Left ventricle myocardium inferior (tissue), 1 donor: ENCODE measurements at regions not wholly inside any gene's neighbourhood (a gene's known extent, or its start where the extent isn't known, plus 50 kb on each side); places are given as distances from the start of the nearest gene placed in this dataset.

Source experiments
- DNase-seq: peaks from one replicate; pipeline ENCODE4 v3.0.0-alpha.2; 2020
- H3K27ac ChIP-seq: fragments of 200-600 bp; replicated peaks from 2 replicates; pipeline ENCODE4 v1.8.0; 2021
- H3K27me3 ChIP-seq: fragments of 200-600 bp; 2 replicates; pipeline ENCODE4 v1.8.0; 2021; ENCODE audit warnings: low read depth
- H3K36me3 ChIP-seq: fragments of 200-600 bp; 2 replicates; pipeline ENCODE4 v1.8.0; 2021
- H3K4me1 ChIP-seq: fragments of 200-600 bp; 2 replicates; pipeline ENCODE4 v1.8.0; 2021
- H3K4me3 ChIP-seq: fragments of 200-600 bp; 2 replicates; pipeline ENCODE4 v1.8.0; 2021; ENCODE audit warnings: mild to moderate bottlenecking, moderate library complexity
- H3K9me3 ChIP-seq: fragments of 200-600 bp; replicated peaks from 2 replicates; pipeline ENCODE4 v1.8.0; 2021
- CTCF ChIP-seq: fragments of 200-600 bp; IDR thresholded peaks from 2 replicates; pipeline ENCODE4 v1.8.0; 2021; ENCODE audit warnings: antibody characterized with exemption, mild to moderate bottlenecking, borderline replicate concordance
- intact Hi-C: fragments of 100-400 bp; cut with micrococcal nuclease; formaldehyde crosslinking; loops from one replicate; pipeline ENCODE4 v1.11.0; 2022
- donor health status: DM: no; HTN: yes; CAD: no; lungs with severe emphysema.

GRCh38 chr10:36119455-36119854 lies 477.4 kb upstream of the FZD8 start:
- intact Hi-C loops: no loop called here
- H3K27ac ChIP-seq: no peak overlapping the region
- H3K9me3 ChIP-seq: no peaks in the 10 kb centered on the region
- no peak for TF ChIP-seq CTCF
- H3K36me3 ChIP-seq: no peaks in the 10 kb centered on the region
- no peak for DNase-seq
- H3K27me3 ChIP-seq: no peaks in the 10 kb centered on the region
- no peak overlapping the region for H3K4me3 ChIP-seq
- H3K4me1 ChIP-seq: peaks cover 30% of the 10 kb centered on the region

- DNase-seq: no peak
- no peaks in the 10 kb centered on the region for H3K27me3 ChIP-seq
- TF ChIP-seq CTCF: no peak
- H3K4me1 ChIP-seq: peaks cover 38% of the 10 kb centered on the region
- H3K27ac ChIP-seq: no peak overlapping the region
- no peaks in the 10 kb centered on the region for H3K36me3 ChIP-seq
- H3K4me3 ChIP-seq: no peak overlapping the region
- no peaks in the 10 kb centered on the region for H3K9me3 ChIP-seq
- intact Hi-C loops: no loop called here
Measured at GRCh38 chr10:36118314-36118713, 476.2 kb upstream of the FZD8 start.

GRCh38 chr10:36117890-36118289 lies 475.8 kb upstream of the FZD8 start:
- no peak for TF ChIP-seq CTCF
- Histone ChIP-seq H3K27ac (no peak overlapping the region), H3K4me3 (no peak overlapping the region), H3K4me1 (peaks cover 38% of the 10 kb centered on the region), H3K27me3 (no peaks in the 10 kb centered on the region), H3K36me3 (no peaks in the 10 kb centered on the region), H3K9me3 (no peaks in the 10 kb centered on the region)
- intact Hi-C loops: no loop called here
- DNase-seq: no peak

- Histone ChIP-seq H3K27me3 (no peaks in the 10 kb centered on the region), H3K36me3 (no peaks in the 10 kb centered on the region), H3K4me1 (peaks cover 38% of the 10 kb centered on the region), H3K9me3 (no peaks in the 10 kb centered on the region), H3K4me3 (no peak overlapping the region), H3K27ac (no peak overlapping the region)
- intact Hi-C loops: no loop called here
- no peak for TF ChIP-seq CTCF
- no peak for DNase-seq
Measured at GRCh38 chr10:36117231-36117630, 475.1 kb upstream of the FZD8 start.

- Histone ChIP-seq H3K36me3 (no peaks in the 10 kb centered on the region), H3K9me3 (no peaks in the 10 kb centered on the region), H3K27ac (peak overlapping the region; percentile 13), H3K27me3 (no peaks in the 10 kb centered on the region), H3K4me1 (peaks cover 41% of the 10 kb centered on the region), H3K4me3 (no peak overlapping the region)
- intact Hi-C loops: no loop called here
- no peak for DNase-seq
- no peak for TF ChIP-seq CTCF
Measured at GRCh38 chr10:36116731-36117130, 474.6 kb upstream of the FZD8 start.

- no peaks in the 10 kb centered on the region for H3K9me3 ChIP-seq
- H3K4me3 ChIP-seq: no peak overlapping the region
- no peaks in the 10 kb centered on the region for H3K36me3 ChIP-seq
- H3K27ac ChIP-seq: no peak overlapping the region
- H3K27me3 ChIP-seq: no peaks in the 10 kb centered on the region
- TF ChIP-seq CTCF: no peak
- peaks cover 44% of the 10 kb centered on the region for H3K4me1 ChIP-seq
- intact Hi-C loops: no loop called here
- DNase-seq: no peak
Measured at GRCh38 chr10:36116040-36116439, 473.9 kb upstream of the FZD8 start.
